Esophagus muscularis mucosa (tissue), 4 donors: ENCODE measurements at regions not wholly inside any gene's neighbourhood (a gene's known extent, or its start where the extent isn't known, plus 50 kb on each side); places are given as distances from the start of the nearest gene placed in this dataset.

Experiments
- CTCF ChIP-seq, 3 experiments: fragments of 200-600 bp in 2 of 3; fragments of 450-650 bp in 1 of 3; sonication (generic) in 2 of 3; IDR thresholded peaks; one replicate each; pipeline ENCODE4 v1.5.1; 2017 to 2019; ENCODE audit warnings: antibody characterized with exemption in 3 of 3, mild to moderate bottlenecking in 2 of 3, moderate library complexity in 1 of 3
- EP300 ChIP-seq: sonication (generic); formaldehyde crosslinking; IDR thresholded peaks from one replicate; pipeline ENCODE4 v1.6.1; 2017; ENCODE audit warnings: antibody characterized with exemption
- POLR2A ChIP-seq: fragments of 450-650 bp; IDR thresholded peaks from one replicate; pipeline ENCODE4 v1.6.1; 2017; ENCODE audit warnings: antibody characterized with exemption, moderate library complexity, mild to moderate bottlenecking, low read depth
- POLR2AphosphoS5 ChIP-seq, 2 donors: sonication (generic); formaldehyde crosslinking; IDR thresholded peaks; one replicate each; pipeline ENCODE4 v1.6.1; 2017; ENCODE audit warnings: antibody characterized with exemption in 2 of 2

- TF ChIP-seq CTCF (IDR thresholded peaks at IDR 0.05): no peak
- TF ChIP-seq EP300: no peak
- no peak for TF ChIP-seq POLR2A
- TF ChIP-seq POLR2AphosphoS5 (IDR thresholded peaks at IDR 0.05): no peak
These were observed 112.1 kb upstream of the EYS start for GRCh38 chr6:65819152-65819551.
